Body of pancreas (tissue), 4 donors: ENCODE measurements at regions not wholly inside any gene's neighbourhood (a gene's known extent, or its start where the extent isn't known, plus 50 kb on each side); places are given as distances from the start of the nearest gene placed in this dataset.

Experiments
- ATAC-seq: fragments of 150-250 bp; one replicate; pipeline ENCODE4 v1.9.1; 2016
- DNase-seq, 4 donors: peaks; one replicate each; pipeline ENCODE4 v3.0.0-alpha.2; 2019
- H3K27ac ChIP-seq, 4 donors: fragments of 200-600 bp; sonication (generic); 1 replicate in 3 of 4; 2 replicates in 1 of 4; pipeline versions ENCODE4 v1.5.1 to v1.6.1; 2016 to 2019; ENCODE audit warnings: mild to moderate bottlenecking in 1 of 4, mixed read lengths in 1 of 4, moderate library complexity in 1 of 4
- H3K27me3 ChIP-seq, 2 donors: fragments of 200-600 bp; sonication (generic); one replicate each; pipeline ENCODE4 v1.6.0; 2016; ENCODE audit warnings: mild to moderate bottlenecking in 1 of 2
- H3K36me3 ChIP-seq, 2 donors: fragments of 200-600 bp; sonication (generic); replicated peaks in 1 of 2; 2 replicates each; pipeline ENCODE4 v1.5.1; 2016; ENCODE audit warnings: low read depth in 2 of 2; ENCODE audit not compliant: insufficient read depth in 1 of 2
- H3K4me1 ChIP-seq: fragments of 200-600 bp; sonication (generic); one replicate; pipeline ENCODE4 v1.6.0; 2016
- H3K4me3 ChIP-seq, 2 donors: fragments of 200-600 bp; sonication (generic); 1 replicate in 1 of 2; 2 replicates in 1 of 2; pipeline ENCODE4 v1.5.1; 2016 to 2019
- H3K9me3 ChIP-seq, 3 donors: fragments of 200-600 bp; sonication (generic); 1 replicate in 2 of 3; 2 replicates in 1 of 3; pipeline ENCODE4 v1.5.1; 2016
- CTCF ChIP-seq, 7 experiments: fragments of 450-650 bp in 4 of 7; fragments of 200-600 bp in 3 of 7; sonication (generic) in 3 of 7; IDR thresholded peaks; one replicate each; pipeline ENCODE4 v1.5.1; 2016 to 2019; ENCODE audit warnings: antibody characterized with exemption in 7 of 7
- POLR2A ChIP-seq, 3 donors: fragments of 450-650 bp; IDR thresholded peaks; one replicate each; pipeline ENCODE4 v1.6.1; 2016; ENCODE audit warnings: antibody characterized with exemption in 3 of 3, mild to moderate bottlenecking in 2 of 3
- WGBS, 2 donors: methylation state at CpG; one replicate each; pipeline ENCODE4 v1.1.5; 2017; 5-methylcytosine and 5-hydroxymethylcytosine counted together
- intact Hi-C: fragments of 100-400 bp; cut with DNase I; formaldehyde crosslinking; loops from one replicate; pipeline ENCODE4 v1.15.1; 2023

- ATAC-seq, result no peak
- Histone ChIP-seq H3K9me3 (no peaks in the 10 kb centered on the region), H3K36me3 (no peaks in the 10 kb centered on the region), H3K4me3 (no peak overlapping the region), H3K27ac (peak overlapping the region in 1 of 4 donors; percentile 45), H3K27me3 (no peaks in the 10 kb centered on the region), H3K4me1 (peaks cover 36% of the 10 kb centered on the region)
- TF ChIP-seq CTCF (IDR thresholded peaks at IDR 0.05) (no peak), POLR2A (IDR thresholded peaks at IDR 0.05) (no peak)
- 91 to 94% methylated on average over 6 of the region's 6 CpGs for WGBS, 2 donors
- intact Hi-C loops, result no loop called here
- peak in 2 of 4 donors; percentile 14 to 38 for DNase-seq
Measured at GRCh38 chr12:92036771-92037453, 108.7 kb downstream of the BTG1 start.

GRCh38 chr12:92036061-92036620 lies 109.5 kb downstream of the BTG1 start:
- no peaks in the 10 kb centered on the region for H3K36me3 ChIP-seq
- no peak for DNase-seq
- H3K4me1 ChIP-seq, result peaks cover 37% of the 10 kb centered on the region
- no peaks in the 10 kb centered on the region for H3K27me3 ChIP-seq
- 87 to 94% methylated on average over 7 of the region's 7 CpGs for WGBS, 2 donors
- no peak for ATAC-seq
- no peak overlapping the region for H3K4me3 ChIP-seq
- intact Hi-C loops, result no loop called here
- peak overlapping the region in 1 of 4 donors; percentile 69 for H3K27ac ChIP-seq
- H3K9me3 ChIP-seq, result no peaks in the 10 kb centered on the region
- no peak for TF ChIP-seq CTCF (IDR thresholded peaks at IDR 0.05)
- TF ChIP-seq POLR2A (IDR thresholded peaks at IDR 0.05), result no peak

- Histone ChIP-seq H3K27ac (peak overlapping the region; percentile 69 to 79 (median 74)), H3K27me3 (no peaks in the 10 kb centered on the region), H3K4me1 (peaks cover 44% of the 10 kb centered on the region), H3K36me3 (no peaks in the 10 kb centered on the region), H3K4me3 (no peak overlapping the region), H3K9me3 (no peaks in the 10 kb centered on the region)
- intact Hi-C loops, result no loop called here
- ATAC-seq (no peak), DNase-seq (no peak)
- 58 to 73% methylated on average over 1 of the region's 1 CpG for WGBS, 2 donors
- no peak for TF ChIP-seq CTCF (IDR thresholded peaks at IDR 0.05)
- no peak for TF ChIP-seq POLR2A (IDR thresholded peaks at IDR 0.05)
Measured at GRCh38 chr12:92035477-92035876, 110.2 kb downstream of the BTG1 start.

GRCh38 chr12:92034858-92035401 lies 110.7 kb downstream of the BTG1 start:
- TF ChIP-seq POLR2A (IDR thresholded peaks at IDR 0.05) (peak in 2 of 3 donors; percentile 36 to 43), CTCF (IDR thresholded peaks at IDR 0.05) (peak in 1 of 7 experiments; percentile 4)
- DNase-seq (peak; percentile 67 to 80 (median 76)), ATAC-seq (peak; percentile 68)
- peaks cover 49% of the 10 kb centered on the region for H3K4me1 ChIP-seq
- no peaks in the 10 kb centered on the region for H3K9me3 ChIP-seq
- no peaks in the 10 kb centered on the region for H3K36me3 ChIP-seq
- intact Hi-C loops, result no loop called here
- 0 to 1% methylated on average over 10 of the region's 10 CpGs for WGBS, 2 donors
- peak overlapping the region; percentile 69 to 79 (median 74) for H3K27ac ChIP-seq
- H3K4me3 ChIP-seq, result no peak overlapping the region
- no peaks in the 10 kb centered on the region for H3K27me3 ChIP-seq
